Panc1 (cell line): ENCODE measurements at regions not wholly inside any gene's neighbourhood (a gene's known extent, or its start where the extent isn't known, plus 50 kb on each side); places are given as distances from the start of the nearest gene placed in this dataset.
"Not testable (repeated sequence)": the region's sequence is repeated elsewhere in the genome, so short reads cannot be mapped to it uniquely, and the experiment has no call there.

Experiments used
- ATAC-seq: fragments of 200-7000 bp; cut with Tn5 transposase; 2 replicates; pipeline ENCODE4 v1.9.1; 2020; ENCODE audit warnings: mild to moderate bottlenecking, moderate library complexity
- BruUV-seq: library from RNA; stranded (reverse); fragments of 400-500 nt; replicated peaks from 2 replicates; lab custom pipeline; 2021; lab: Mats Ljungman, UMichigan
- CTCF ChIA-PET: fragments of 300-600 bp; sonication (Branson Sonifier 250); formaldehyde crosslinking; loops from one replicate; lab custom pipeline; 2022; ENCODE audit warnings: antibody characterized with exemption; lab: Charles Lee
- POLR2A ChIA-PET: fragments of 300-600 bp; sonication (Branson Sonifier 250); formaldehyde crosslinking; loops from one replicate; lab custom pipeline; 2022; ENCODE audit warnings: antibody characterized with exemption; lab: Charles Lee
- DNase-seq: peaks from one replicate; pipeline ENCODE4 v3.0.0-alpha.2; 2010; ENCODE audit warnings: low read depth, low spot score
- H3K27ac ChIP-seq: 2 replicates; pipeline ENCODE4 v1.5.1; 2011; ENCODE audit warnings: mild to moderate bottlenecking, low read length, inconsistent platforms
- H3K27me3 ChIP-seq: fragments of 200-500 bp; sonication (Bioruptor generic); 2 replicates; pipeline ENCODE4 v1.6.0; 2014; ENCODE audit warnings: low read length, inconsistent platforms; ENCODE audit not compliant: control insufficient read depth, insufficient read depth
- H3K36me3 ChIP-seq: fragments of 200-500 bp; sonication (Bioruptor generic); 2 replicates; pipeline ENCODE4 v1.5.1; 2014; ENCODE audit warnings: inconsistent platforms, mild to moderate bottlenecking, low read length, moderate library complexity; ENCODE audit not compliant: control insufficient read depth, insufficient read depth
- H3K4me1 ChIP-seq: 2 replicates; pipeline ENCODE4 v1.5.1; 2011; ENCODE audit warnings: inconsistent platforms, mild to moderate bottlenecking, low read length, moderate library complexity; ENCODE audit not compliant: control insufficient read depth, insufficient read depth
- H3K4me3 ChIP-seq, 2 experiments: 2 replicates each; pipeline ENCODE4 v1.5.1; 2011 to 2012; ENCODE audit warnings: low read depth in 2 of 2, low read length in 2 of 2, mild to moderate bottlenecking in 2 of 2, inconsistent platforms in 1 of 2, moderate library complexity in 1 of 2
- H3K9me3 ChIP-seq: fragments of 200-500 bp; sonication (Bioruptor generic); 2 replicates; pipeline ENCODE4 v1.5.1; 2014; ENCODE audit warnings: low read depth, mild to moderate bottlenecking, inconsistent platforms, low read length, moderate library complexity; ENCODE audit not compliant: control insufficient read depth, insufficient read depth
- POLR2AphosphoS5 ChIP-seq: IDR thresholded peaks from 2 replicates; pipeline ENCODE4 v1.6.1; 2012; ENCODE audit warnings: mild to moderate bottlenecking, low read depth, low read length, moderate library complexity
- SIN3A ChIP-seq: IDR thresholded peaks from 2 replicates; pipeline ENCODE4 v1.6.1; 2012; ENCODE audit warnings: low read depth, mild to moderate bottlenecking, low read length, moderate library complexity, borderline replicate concordance; ENCODE audit not compliant: insufficient read depth
- TCF7L2 ChIP-seq: IDR thresholded peaks from 2 replicates; pipeline ENCODE4 v1.6.1; 2011; ENCODE audit warnings: mild to moderate bottlenecking, low read depth, low read length, inconsistent platforms
- in situ Hi-C: cut with HindIII; loops from 2 replicates; pipeline ENCODE4 v1.10.0; 2016; ENCODE audit warnings: low sequenced_read_pairs, low pct_unique_long_range_greater_than_20kb
- intact Hi-C: fragments of 100-400 bp; cut with micrococcal nuclease; formaldehyde crosslinking; loops from one replicate; pipeline ENCODE4 v1.10.0; 2022; ENCODE audit not compliant: unreplicated experiment
- TF ChIP-seq, protein P1 (sequence below): fragments of 450-650 bp; IDR thresholded peaks from 2 replicates; pipeline ENCODE4 v1.5.1; 2017; ENCODE audit warnings: mild to moderate bottlenecking
- TF ChIP-seq, protein P2 (sequence below), 2 experiments: IDR thresholded peaks; 2 replicates each; pipeline ENCODE4 v1.6.1; 2011 to 2012; ENCODE audit warnings: low read depth in 2 of 2, control low read depth in 1 of 2, low read length in 1 of 2, mild to moderate bottlenecking in 1 of 2, moderate library complexity in 1 of 2; ENCODE audit not compliant: insufficient read depth in 1 of 2

DNA sequence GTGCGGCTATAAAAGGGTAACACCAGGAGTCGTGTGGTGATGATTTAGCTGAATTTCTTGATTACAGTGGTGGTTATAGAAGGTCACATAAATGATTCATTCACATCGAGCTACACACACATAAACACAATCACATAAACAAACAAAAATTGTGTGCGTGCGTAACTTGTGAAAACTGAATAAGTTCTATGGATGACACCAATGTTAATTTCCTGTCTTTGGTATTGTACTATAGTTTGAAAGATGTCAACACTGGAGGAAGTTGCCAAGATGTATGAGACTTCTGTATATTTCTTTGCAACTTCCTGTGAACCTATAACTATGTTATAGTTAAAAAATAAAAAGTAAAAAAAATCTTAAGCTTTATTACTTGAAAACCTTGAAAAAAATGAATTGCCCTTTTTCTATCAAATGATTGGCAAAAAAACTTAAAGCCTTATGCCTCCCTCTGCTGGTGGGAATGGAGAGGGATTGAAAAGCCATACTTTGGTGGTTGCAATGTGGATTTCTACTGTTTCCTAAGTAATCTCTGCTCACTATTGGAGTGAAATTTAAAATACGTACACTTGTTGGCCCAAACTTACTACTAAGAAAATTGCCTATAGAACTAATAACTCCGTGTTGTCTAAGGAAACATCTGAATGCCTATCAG lies 227.7 kb downstream of the RPIA start:
- Histone ChIP-seq H3K4me3 (no peak overlapping the region), H3K27me3 (no peaks in the 10 kb centered on the region), H3K36me3 (no peaks in the 10 kb centered on the region), H3K9me3 (no peaks in the 10 kb centered on the region), H3K4me1 (no peaks in the 10 kb centered on the region), H3K27ac (no peak overlapping the region)
- no TSS peak for BruUV-seq
- POLR2A ChIA-PET = no interaction called here
- CTCF ChIA-PET = interaction anchor here (1.3 kb wide), 1 partner anchor 39 kb away, joined by 4 read pairs; no protein-coding TSS in a partner anchor
- no peak for ATAC-seq
- TF ChIP-seq, protein P1, sequence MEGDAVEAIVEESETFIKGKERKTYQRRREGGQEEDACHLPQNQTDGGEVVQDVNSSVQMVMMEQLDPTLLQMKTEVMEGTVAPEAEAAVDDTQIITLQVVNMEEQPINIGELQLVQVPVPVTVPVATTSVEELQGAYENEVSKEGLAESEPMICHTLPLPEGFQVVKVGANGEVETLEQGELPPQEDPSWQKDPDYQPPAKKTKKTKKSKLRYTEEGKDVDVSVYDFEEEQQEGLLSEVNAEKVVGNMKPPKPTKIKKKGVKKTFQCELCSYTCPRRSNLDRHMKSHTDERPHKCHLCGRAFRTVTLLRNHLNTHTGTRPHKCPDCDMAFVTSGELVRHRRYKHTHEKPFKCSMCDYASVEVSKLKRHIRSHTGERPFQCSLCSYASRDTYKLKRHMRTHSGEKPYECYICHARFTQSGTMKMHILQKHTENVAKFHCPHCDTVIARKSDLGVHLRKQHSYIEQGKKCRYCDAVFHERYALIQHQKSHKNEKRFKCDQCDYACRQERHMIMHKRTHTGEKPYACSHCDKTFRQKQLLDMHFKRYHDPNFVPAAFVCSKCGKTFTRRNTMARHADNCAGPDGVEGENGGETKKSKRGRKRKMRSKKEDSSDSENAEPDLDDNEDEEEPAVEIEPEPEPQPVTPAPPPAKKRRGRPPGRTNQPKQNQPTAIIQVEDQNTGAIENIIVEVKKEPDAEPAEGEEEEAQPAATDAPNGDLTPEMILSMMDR = peak; percentile 63; the same call in 1 of the 2 replicates
- TF ChIP-seq TCF7L2 = no peak
- intact Hi-C loops = loop anchor here (5.0 kb wide), 1 partner anchor 37 kb away; no protein-coding TSS in a partner anchor
- no peak for DNase-seq
- in situ Hi-C loops = no loop called here

DNA sequence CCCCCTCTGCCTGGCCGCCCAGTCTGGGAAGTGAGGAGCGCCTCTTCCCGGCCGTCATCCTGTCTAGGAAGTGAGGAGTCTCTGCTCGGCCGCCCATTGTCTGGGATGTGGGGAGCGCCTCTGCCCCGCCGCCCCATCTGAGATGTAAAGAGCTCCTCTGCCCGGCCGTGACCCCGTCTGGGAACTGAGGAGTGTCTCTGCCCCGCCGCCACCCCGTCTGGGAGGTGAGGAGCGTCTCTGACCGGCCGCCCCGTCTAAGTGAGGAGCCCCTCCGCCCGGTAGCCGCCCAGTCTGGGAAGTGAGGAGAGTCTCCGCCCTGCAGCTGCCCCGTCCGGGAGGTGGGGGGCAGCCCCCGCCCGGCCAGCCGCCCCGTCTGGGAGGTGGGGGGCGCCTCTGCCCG lies 228.9 kb downstream of the RPIA start:
- in situ Hi-C loops, BruUV-seq, CTCF ChIA-PET, H3K27ac ChIP-seq, DNase-seq, intact Hi-C loops, H3K36me3 ChIP-seq, H3K4me3 ChIP-seq, ATAC-seq, POLR2A ChIA-PET, H3K27me3 ChIP-seq, H3K9me3 ChIP-seq, H3K4me1 ChIP-seq: not testable (repeated sequence)

DNA sequence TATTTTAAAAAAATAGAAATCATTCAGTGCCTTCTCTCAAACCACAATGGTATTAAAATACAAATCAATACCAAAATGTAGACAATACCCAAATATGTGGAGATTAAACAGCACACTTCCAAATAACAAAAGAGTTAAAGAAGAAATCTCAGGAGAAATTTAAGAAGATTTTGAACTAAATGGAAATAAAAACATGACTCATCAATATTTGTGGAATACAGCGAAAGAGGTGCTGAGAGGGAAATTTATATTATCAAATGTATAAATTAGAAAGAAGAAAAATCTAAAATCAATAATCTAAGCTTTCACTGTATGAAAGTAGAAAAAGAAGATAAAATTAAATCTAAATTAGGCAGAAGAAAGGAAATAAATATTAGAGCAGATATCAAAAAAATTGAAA lies 233.1 kb downstream of the RPIA start:
- H3K27ac ChIP-seq = no peak overlapping the region
- ATAC-seq = no peak
- CTCF ChIA-PET = no interaction called here
- DNase-seq = no peak
- no peaks in the 10 kb centered on the region for H3K9me3 ChIP-seq
- POLR2A ChIA-PET = no interaction called here
- TF ChIP-seq TCF7L2 = no peak
- no peak for TF ChIP-seq POLR2AphosphoS5
- TF ChIP-seq, protein P1 = no peak
- TF ChIP-seq SIN3A = no peak
- TF ChIP-seq, protein P2, sequence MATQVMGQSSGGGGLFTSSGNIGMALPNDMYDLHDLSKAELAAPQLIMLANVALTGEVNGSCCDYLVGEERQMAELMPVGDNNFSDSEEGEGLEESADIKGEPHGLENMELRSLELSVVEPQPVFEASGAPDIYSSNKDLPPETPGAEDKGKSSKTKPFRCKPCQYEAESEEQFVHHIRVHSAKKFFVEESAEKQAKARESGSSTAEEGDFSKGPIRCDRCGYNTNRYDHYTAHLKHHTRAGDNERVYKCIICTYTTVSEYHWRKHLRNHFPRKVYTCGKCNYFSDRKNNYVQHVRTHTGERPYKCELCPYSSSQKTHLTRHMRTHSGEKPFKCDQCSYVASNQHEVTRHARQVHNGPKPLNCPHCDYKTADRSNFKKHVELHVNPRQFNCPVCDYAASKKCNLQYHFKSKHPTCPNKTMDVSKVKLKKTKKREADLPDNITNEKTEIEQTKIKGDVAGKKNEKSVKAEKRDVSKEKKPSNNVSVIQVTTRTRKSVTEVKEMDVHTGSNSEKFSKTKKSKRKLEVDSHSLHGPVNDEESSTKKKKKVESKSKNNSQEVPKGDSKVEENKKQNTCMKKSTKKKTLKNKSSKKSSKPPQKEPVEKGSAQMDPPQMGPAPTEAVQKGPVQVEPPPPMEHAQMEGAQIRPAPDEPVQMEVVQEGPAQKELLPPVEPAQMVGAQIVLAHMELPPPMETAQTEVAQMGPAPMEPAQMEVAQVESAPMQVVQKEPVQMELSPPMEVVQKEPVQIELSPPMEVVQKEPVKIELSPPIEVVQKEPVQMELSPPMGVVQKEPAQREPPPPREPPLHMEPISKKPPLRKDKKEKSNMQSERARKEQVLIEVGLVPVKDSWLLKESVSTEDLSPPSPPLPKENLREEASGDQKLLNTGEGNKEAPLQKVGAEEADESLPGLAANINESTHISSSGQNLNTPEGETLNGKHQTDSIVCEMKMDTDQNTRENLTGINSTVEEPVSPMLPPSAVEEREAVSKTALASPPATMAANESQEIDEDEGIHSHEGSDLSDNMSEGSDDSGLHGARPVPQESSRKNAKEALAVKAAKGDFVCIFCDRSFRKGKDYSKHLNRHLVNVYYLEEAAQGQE (IDR thresholded peaks at IDR 0.05; ENCODE audit: insufficient read depth in 1 of 2, low read depth in 2 of 2, low read length in 1 of 2) = no peak
- BruUV-seq = no TSS peak
- intact Hi-C loops (no loop called here), in situ Hi-C loops (no loop called here)
- peaks cover 3% of the 10 kb centered on the region; the same call in 1 of the 2 replicates for H3K27me3 ChIP-seq
- no peak overlapping the region for H3K4me3 ChIP-seq
- no peaks in the 10 kb centered on the region for H3K36me3 ChIP-seq
- no peaks in the 10 kb centered on the region for H3K4me1 ChIP-seq
